WTC11 (cell line): ENCODE measurements at regions not wholly inside any gene's neighbourhood (a gene's known extent, or its start where the extent isn't known, plus 50 kb on each side); places are given as distances from the start of the nearest gene placed in this dataset.

Source experiments
- ATAC-seq: fragments of 200-7000 bp; cut with Tn5 transposase; 2 replicates; pipeline ENCODE4 v1.10.0; 2021; ENCODE audit warnings: mild to moderate bottlenecking, moderate library complexity
- CTCF ChIA-PET: fragments of 300-600 bp; sonication (Branson Sonifier 250); formaldehyde crosslinking; loops from one replicate; lab custom pipeline; 2021; ENCODE audit warnings: antibody characterized with exemption; lab: Charles Lee
- POLR2A ChIA-PET: fragments of 350-600 bp; sonication (Branson Sonifier 250); formaldehyde crosslinking; loops from one replicate; lab custom pipeline; 2021; ENCODE audit warnings: antibody characterized with exemption; lab: Charles Lee
- DNase-seq: peaks from one replicate; pipeline ENCODE4 v3.0.0; 2021; ENCODE audit warnings: low spot score
- H3K27ac Mint-ChIP-seq: 2 replicates; pipeline ENCODE4 v1.8.0; 2021; ENCODE audit warnings: mixed read lengths
- H3K27me3 Mint-ChIP-seq: 2 replicates; pipeline ENCODE4 v1.8.0; 2021; ENCODE audit warnings: low read depth, mild to moderate bottlenecking, moderate library complexity, mixed read lengths
- H3K36me3 Mint-ChIP-seq: 2 replicates; pipeline ENCODE4 v1.8.0; 2021; ENCODE audit warnings: mixed read lengths
- H3K4me1 Mint-ChIP-seq: 2 replicates; pipeline ENCODE4 v1.8.0; 2022; ENCODE audit warnings: mixed read lengths
- H3K4me3 Mint-ChIP-seq: 2 replicates; pipeline ENCODE4 v1.8.0; 2021; ENCODE audit warnings: mild to moderate bottlenecking, moderate library complexity, mixed read lengths
- H3K9me3 Mint-ChIP-seq: 2 replicates; pipeline ENCODE4 v1.8.0; 2021; ENCODE audit warnings: mixed read lengths
- AFF4 ChIP-seq: sonication (generic); formaldehyde crosslinking; IDR thresholded peaks from 2 replicates; pipeline ENCODE4 v1.8.1; 2023; ENCODE audit warnings: mild to moderate bottlenecking, missing genetic modification reagents, borderline replicate concordance
- ARID4B ChIP-seq: sonication (generic); formaldehyde crosslinking; IDR thresholded peaks from 2 replicates; pipeline ENCODE4 v1.8.0; 2023; ENCODE audit warnings: missing genetic modification reagents, mild to moderate bottlenecking, borderline replicate concordance
- CBFB ChIP-seq: sonication (generic); formaldehyde crosslinking; IDR thresholded peaks from 2 replicates; pipeline ENCODE4 v1.8.1; 2022; ENCODE audit warnings: mild to moderate bottlenecking, low read depth, missing genetic modification reagents
- CDX4 ChIP-seq: fragments of 250-450 bp; sonication (Bioruptor Pico); IDR thresholded peaks from 2 replicates; pipeline ENCODE4 v1.9.0; 2021; ENCODE audit warnings: moderate library complexity, mild to moderate bottlenecking, inconsistent platforms, borderline replicate concordance
- CREM ChIP-seq: sonication (generic); formaldehyde crosslinking; IDR thresholded peaks from 2 replicates; pipeline ENCODE4 v1.8.1; 2022; ENCODE audit warnings: mild to moderate bottlenecking, missing genetic modification reagents, moderate library complexity
- E2F4 ChIP-seq: sonication (generic); formaldehyde crosslinking; IDR thresholded peaks from 2 replicates; pipeline ENCODE4 v1.8.1; 2022; ENCODE audit warnings: low read depth, mild to moderate bottlenecking, moderate library complexity, missing genetic modification reagents, borderline replicate concordance
- FOXJ3 ChIP-seq: sonication (generic); formaldehyde crosslinking; IDR thresholded peaks from 2 replicates; pipeline ENCODE4 v1.9.0; 2021; ENCODE audit warnings: missing genetic modification reagents, mild to moderate bottlenecking, borderline replicate concordance
- FOXK1 ChIP-seq: sonication (generic); formaldehyde crosslinking; IDR thresholded peaks from 2 replicates; pipeline ENCODE4 v1.8.0; 2022; ENCODE audit warnings: mild to moderate bottlenecking, moderate library complexity, missing genetic modification reagents
- ZBTB43 ChIP-seq: sonication (generic); formaldehyde crosslinking; IDR thresholded peaks from 2 replicates; pipeline ENCODE4 v1.8.1; 2023; ENCODE audit warnings: mild to moderate bottlenecking, missing genetic modification reagents
- ZMAT4 ChIP-seq: fragments of 250-450 bp; sonication (Bioruptor Pico); IDR thresholded peaks from 2 replicates; pipeline ENCODE4 v1.9.0; 2021; ENCODE audit warnings: mild to moderate bottlenecking
- ZNF219 ChIP-seq: sonication (generic); formaldehyde crosslinking; IDR thresholded peaks from 2 replicates; pipeline ENCODE4 v1.8.0; 2023; ENCODE audit warnings: missing genetic modification reagents, mild to moderate bottlenecking, borderline replicate concordance
- ZNF512 ChIP-seq: sonication (generic); formaldehyde crosslinking; IDR thresholded peaks from 2 replicates; pipeline ENCODE4 v1.8.1; 2022; ENCODE audit warnings: missing genetic modification reagents, borderline replicate concordance
- TF ChIP-seq, protein P1 (sequence below): sonication (generic); formaldehyde crosslinking; IDR thresholded peaks from 2 replicates; pipeline ENCODE4 v1.8.1; 2023; ENCODE audit warnings: mild to moderate bottlenecking, missing genetic modification reagents
- TF ChIP-seq, protein P2 (sequence below): sonication (generic); formaldehyde crosslinking; IDR thresholded peaks from 2 replicates; pipeline ENCODE4 v1.8.0; 2022; ENCODE audit warnings: mild to moderate bottlenecking, missing genetic modification reagents
- TF ChIP-seq, protein P3 (sequence below): fragments of 250-450 bp; sonication (Bioruptor Pico); IDR thresholded peaks from 2 replicates; pipeline ENCODE4 v1.8.0; 2021; ENCODE audit warnings: mild to moderate bottlenecking

- TF ChIP-seq ZBTB43 (CRISPR knock-in tag), result no peak
- TF ChIP-seq, protein P1, sequence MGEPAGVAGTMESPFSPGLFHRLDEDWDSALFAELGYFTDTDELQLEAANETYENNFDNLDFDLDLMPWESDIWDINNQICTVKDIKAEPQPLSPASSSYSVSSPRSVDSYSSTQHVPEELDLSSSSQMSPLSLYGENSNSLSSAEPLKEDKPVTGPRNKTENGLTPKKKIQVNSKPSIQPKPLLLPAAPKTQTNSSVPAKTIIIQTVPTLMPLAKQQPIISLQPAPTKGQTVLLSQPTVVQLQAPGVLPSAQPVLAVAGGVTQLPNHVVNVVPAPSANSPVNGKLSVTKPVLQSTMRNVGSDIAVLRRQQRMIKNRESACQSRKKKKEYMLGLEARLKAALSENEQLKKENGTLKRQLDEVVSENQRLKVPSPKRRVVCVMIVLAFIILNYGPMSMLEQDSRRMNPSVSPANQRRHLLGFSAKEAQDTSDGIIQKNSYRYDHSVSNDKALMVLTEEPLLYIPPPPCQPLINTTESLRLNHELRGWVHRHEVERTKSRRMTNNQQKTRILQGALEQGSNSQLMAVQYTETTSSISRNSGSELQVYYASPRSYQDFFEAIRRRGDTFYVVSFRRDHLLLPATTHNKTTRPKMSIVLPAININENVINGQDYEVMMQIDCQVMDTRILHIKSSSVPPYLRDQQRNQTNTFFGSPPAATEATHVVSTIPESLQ (CRISPR knock-in tag), result no peak
- no peak for TF ChIP-seq ZNF512 (CRISPR knock-in tag)
- TF ChIP-seq, protein P2, sequence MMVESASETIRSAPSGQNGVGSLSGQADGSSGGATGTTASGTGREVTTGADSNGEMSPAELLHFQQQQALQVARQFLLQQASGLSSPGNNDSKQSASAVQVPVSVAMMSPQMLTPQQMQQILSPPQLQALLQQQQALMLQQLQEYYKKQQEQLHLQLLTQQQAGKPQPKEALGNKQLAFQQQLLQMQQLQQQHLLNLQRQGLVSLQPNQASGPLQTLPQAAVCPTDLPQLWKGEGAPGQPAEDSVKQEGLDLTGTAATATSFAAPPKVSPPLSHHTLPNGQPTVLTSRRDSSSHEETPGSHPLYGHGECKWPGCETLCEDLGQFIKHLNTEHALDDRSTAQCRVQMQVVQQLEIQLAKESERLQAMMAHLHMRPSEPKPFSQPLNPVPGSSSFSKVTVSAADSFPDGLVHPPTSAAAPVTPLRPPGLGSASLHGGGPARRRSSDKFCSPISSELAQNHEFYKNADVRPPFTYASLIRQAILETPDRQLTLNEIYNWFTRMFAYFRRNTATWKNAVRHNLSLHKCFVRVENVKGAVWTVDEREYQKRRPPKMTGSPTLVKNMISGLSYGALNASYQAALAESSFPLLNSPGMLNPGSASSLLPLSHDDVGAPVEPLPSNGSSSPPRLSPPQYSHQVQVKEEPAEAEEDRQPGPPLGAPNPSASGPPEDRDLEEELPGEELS, result no peak
- TF ChIP-seq ZNF219 (CRISPR knock-in tag), result no peak
- TF ChIP-seq AFF4 (CRISPR knock-in tag), result no peak
- no peak for TF ChIP-seq FOXK1 (CRISPR knock-in tag)
- no peak for TF ChIP-seq CDX4
Measured at GRCh38 chr2:51559026-51559425, 527.1 kb upstream of the NRXN1 start (continued).

DNA sequence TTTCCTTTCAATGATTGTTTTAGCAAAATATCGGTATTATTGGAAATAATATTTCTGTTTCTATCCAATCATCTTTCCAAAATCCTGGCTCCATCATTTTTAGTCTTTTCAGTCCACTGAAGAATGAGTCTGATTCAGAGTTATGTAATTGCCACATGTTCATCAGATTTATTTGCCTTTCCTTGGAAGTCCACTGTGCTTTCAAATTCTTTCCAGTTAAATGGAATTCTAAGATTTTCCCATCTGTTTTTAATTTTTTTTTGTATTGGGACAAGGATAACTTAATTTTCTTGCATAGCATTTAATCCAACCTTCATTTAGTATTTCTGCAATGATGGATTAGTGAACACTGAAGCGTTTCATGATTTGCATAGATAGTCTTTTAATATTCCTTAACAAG, 521.5 kb upstream of the NRXN1 start:
- H3K4me1 Mint-ChIP-seq, result no peaks in the 10 kb centered on the region
- no peak for DNase-seq
- peaks cover 3% of the 10 kb centered on the region; the same call in 1 of the 2 replicates for H3K36me3 Mint-ChIP-seq
- ChIA-PET CTCF (no interaction called here), POLR2A (no interaction called here)
- H3K27ac Mint-ChIP-seq, result no peak overlapping the region
- no peak for ATAC-seq
- no peaks in the 10 kb centered on the region for H3K27me3 Mint-ChIP-seq
- no peak overlapping the region for H3K4me3 Mint-ChIP-seq
- H3K9me3 Mint-ChIP-seq, result peaks cover 6% of the 10 kb centered on the region
- TF ChIP-seq CBFB (no peak), ARID4B (CRISPR knock-in tag) (no peak), E2F4 (no peak), ZMAT4 (no peak), FOXJ3 (CRISPR knock-in tag) (no peak), CREM (CRISPR knock-in tag) (no peak)
- TF ChIP-seq, protein P3, sequence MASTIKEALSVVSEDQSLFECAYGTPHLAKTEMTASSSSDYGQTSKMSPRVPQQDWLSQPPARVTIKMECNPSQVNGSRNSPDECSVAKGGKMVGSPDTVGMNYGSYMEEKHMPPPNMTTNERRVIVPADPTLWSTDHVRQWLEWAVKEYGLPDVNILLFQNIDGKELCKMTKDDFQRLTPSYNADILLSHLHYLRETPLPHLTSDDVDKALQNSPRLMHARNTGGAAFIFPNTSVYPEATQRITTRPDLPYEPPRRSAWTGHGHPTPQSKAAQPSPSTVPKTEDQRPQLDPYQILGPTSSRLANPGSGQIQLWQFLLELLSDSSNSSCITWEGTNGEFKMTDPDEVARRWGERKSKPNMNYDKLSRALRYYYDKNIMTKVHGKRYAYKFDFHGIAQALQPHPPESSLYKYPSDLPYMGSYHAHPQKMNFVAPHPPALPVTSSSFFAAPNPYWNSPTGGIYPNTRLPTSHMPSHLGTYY (CRISPR knock-in tag), result no peak
